Islet of Langerhans (tissue), 1 donor: ENCODE measurements at regions not wholly inside any gene's neighbourhood (a gene's known extent, or its start where the extent isn't known, plus 50 kb on each side); places are given as distances from the start of the nearest gene placed in this dataset.
"Not testable (repeated sequence)": the region's sequence is repeated elsewhere in the genome, so short reads cannot be mapped to it uniquely, and the experiment has no call there.

Experiments
- FAIRE-seq: peaks from one replicate; lab custom pipeline; 2011; peaks lifted over from hg19 to GRCh38; lab: Jason Lieb, UNC

DNA sequence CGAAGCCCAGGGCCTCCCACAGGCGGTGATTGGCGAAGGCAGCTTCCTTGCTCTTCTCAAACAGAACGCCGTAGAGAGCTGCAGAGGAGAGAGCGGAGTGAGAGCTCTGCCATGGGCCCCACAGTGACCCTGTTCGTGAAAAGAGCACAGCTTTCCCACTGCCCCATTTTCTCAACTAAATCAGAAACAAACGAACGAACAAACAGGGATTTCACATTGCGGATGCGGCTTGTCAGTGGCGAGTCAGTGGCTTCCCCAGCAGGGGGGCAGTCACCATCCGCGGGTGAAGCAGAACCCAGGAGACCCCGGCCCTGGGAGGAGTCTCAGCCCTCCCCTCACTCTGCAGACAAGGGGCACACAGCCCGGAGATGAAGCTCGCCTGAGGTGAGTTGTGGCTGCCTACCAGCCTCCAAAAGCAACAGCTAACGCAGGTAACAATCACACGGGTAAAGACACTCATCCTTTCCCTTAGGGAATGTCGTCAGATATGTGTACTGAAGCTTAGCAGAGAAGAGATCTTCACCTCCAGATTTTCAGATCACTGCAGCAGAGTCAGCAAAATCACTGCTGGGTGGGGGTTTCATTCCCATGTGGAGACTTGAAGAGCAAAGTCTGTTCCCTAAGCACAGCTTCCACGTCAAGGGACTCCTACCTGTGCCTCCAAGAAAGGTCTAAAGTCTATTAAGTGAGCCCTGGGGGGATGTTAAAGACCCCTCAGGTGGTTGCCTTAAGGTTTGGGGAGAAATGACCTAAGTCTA is 51.2 kb upstream of the GPR31 start:
- FAIRE-seq = no peak

DNA sequence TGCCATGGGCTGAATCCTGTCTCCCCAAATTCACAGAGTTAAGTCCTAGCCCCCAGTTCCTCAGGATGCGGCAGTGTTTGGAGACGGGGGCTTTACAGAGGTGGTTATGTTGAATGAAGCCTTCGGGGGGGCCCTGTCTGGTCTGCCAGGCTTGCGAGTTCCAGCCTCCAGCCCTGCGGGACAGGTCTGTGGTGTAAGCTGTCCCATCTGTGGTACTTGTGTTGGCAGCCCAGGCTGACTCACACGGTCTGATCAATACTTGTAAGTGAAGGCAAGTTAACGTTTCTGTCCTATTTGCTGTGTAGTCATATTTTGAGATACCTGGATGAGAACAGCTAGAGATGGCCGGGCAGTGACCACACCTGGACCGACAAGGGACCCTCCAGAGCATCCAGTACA is 51.8 kb upstream of the GPR31 start:
- FAIRE-seq = no peak

DNA sequence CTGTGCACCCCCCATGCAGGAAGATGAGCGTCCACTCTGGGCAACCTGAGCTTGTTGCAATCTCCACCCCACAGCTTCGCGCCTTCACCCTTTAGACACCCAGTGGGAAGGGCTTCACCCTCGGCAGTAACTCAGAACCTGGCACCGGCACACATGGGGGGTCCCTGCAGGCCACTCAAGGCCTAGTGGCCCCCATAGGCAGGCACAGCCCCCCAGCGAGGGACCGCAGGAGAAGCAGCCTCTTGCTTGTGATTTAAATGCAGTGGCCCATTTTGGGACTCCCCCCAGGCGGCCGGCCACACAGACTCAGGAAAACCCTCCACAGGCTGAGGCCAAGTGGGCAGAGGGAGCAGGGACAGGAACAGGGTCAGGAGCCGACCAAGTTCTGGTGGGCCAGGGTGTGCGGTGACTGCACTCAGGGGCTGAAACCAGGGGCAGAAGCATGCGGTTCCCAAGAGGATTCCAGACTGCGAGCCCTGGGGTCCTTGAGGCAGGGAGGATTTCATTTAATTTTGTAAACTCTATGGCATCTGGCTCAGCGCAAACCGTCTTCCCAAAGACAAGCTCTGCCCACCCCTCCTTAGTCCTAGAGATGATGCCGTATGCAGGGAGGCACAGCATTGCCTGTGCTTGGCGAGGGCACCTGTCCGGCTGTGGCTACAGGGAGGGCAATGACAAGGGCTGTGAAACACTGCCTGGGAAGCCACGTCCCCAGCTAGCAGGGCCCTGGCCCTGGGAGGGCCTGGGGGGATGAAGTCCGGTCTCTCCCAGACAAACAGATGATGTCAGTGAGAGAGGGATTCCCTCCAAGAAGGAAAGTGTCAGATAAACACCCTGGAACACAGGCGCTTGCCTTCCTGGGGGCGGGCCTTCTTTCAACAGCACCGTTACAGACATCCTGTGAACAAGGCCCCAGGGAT is 52.9 kb upstream of the GPR31 start:
- FAIRE-seq = no peak

DNA sequence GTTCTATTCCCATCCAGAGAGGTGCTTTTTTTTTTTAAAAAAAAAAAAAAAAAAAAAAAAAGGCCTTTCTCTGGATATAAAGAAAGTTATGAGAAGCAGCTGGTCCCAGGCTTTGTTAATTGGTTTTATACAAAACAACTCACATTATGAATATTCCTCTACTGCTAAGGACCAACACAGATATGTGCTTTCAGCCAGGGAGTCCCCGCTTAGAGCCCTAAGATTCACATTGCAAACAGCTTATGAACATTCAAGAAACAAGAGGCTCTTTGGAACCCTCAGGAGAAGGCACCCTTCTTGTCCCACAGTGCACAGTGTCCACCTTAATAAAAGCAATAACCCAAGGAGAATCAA is 53.5 kb upstream of the GPR31 start:
- FAIRE-seq = no peak

DNA sequence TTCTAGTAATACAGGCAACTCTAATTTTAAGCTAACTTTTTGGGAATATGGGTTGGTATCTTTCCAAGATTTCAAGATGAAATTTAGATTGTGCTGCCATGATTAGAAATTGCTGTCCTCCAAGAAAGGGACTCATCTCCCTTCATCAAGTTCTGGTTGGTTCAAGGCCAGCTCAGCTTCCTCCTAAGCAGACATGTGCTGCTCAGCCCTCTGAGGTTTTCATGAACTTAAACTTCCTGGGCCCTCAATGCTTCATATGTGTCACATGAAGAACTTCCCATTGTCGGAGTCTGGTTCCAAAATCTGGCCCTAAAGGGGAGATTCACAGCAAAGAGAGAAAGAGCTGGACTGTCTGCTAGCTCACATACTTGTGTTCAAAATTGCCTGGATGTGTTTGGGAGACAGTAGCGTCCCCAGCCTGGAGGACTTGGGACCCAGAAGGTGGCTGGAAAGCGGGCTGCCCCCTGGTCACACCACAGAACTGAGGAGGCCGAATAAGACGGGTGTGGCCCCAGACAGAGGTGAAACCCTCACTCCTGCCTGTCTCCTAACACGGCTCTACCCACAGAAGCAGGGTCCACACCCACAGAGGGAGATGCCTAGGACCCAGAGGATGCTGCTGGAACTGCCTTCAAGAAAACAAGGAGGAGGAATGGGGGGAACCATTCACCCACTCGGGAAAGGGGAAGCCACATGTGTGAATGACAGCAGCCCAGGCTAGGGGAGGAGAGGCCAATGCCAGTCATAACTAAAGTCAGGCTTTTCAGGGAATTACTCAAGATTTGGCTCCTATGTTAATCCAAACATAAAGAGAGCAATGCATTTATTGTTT is 54.3 kb upstream of the GPR31 start:
- FAIRE-seq = no peak

DNA sequence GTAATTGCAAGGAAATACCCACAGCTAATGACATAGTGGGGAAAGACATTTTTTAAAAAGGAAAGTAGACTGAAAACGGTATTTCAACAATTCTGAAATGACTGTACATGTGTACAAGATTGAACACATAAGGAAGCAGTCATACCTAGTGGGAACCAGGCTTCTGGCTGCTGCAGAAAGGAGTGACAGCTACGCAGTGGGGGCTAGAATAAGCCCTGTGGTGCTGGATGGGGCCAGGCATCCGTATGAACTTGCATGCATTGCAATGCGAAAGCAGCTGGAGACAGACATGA is 54.9 kb upstream of the GPR31 start:
- FAIRE-seq = no peak

DNA sequence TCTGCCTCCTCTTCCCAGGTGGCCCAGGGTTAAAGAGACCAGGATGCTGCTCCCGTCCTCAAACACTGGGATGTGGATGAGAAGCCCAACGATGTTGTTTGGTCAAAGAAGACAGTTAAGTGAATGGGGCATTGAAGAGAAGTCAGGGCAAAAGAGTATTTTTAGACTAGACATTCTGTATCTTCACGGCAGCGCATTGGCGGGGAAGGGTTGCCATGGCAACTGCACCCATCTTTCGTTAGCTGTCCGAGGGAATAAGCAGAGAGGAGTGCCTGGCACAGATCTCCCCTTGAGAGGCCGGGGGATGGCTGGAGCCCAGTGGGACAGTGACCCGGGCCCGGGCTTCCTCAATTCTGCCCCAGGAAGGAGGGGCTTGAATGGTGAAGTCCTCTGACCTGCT is 56.4 kb upstream of the GPR31 start:
- no peak for FAIRE-seq

DNA sequence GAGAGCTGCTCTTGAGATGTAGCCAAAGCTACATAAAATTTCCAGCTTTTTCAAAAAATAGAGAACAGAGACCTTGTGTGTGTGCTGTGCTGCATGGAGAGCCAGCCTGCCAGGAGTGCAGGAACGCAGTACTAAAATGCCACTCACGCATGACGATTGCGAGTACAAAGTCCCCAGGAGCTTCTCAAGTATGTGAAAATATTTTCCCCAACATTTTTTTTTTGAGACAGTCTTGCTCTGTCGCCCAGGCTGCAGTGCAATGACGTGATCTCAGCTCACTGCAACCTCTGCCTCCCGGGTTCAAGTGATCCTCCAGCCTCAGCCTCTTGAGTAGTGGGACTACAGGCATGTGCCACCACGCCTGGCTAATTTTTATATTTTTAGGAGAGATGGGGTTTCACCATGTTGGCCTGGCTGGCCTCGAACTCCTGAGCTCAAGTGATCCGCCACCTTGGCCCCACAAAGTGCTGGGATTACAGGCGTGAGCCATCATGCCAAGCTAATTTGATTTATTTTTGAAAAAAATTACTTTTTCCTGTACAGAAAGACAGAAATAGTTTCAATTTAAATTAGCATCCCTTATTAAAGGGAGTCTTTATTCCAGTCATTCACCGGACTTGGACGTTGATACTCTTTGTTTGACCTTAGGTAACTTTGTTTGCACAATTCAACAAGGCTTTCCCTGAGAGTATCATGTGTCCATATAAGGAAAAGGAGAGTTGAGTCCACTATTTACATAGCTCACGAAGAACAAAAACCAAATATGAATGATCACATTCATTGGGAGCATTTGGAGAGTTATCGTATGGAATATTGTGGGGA is 57.9 kb upstream of the GPR31 start:
- peak; percentile 93 for FAIRE-seq

DNA sequence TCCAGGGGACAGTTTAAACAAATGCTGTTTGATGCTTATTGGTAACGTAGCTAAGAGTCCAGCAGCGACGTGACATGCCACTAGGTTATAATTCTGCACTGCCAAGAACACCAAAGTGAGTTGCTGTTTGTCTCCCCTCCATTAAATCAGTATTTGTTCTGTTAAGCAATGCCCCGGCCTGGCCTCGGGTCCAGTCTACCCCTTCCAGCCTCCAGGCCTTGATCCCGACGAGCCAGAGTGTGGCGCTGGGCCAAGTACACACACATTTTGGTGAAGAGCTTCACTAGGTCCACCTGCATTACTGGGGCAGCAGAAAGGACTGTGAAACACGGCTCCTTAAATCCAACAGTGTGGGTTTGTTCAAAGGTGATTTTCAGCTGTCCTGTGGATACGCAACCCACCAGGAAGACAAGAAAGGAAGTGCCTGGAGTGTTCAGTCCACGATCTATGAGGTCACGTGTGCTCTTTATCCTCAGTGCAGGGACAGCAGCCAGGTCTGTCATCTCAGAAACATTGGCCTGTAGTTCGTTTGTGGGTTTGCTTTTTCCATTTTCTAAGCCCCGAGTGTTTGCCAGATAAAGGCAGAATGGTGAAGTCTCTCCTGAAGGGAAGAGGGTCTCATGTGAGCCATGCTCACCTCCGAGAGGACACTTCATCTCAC is 58.7 kb upstream of the GPR31 start:
- not testable (repeated sequence) for FAIRE-seq

DNA sequence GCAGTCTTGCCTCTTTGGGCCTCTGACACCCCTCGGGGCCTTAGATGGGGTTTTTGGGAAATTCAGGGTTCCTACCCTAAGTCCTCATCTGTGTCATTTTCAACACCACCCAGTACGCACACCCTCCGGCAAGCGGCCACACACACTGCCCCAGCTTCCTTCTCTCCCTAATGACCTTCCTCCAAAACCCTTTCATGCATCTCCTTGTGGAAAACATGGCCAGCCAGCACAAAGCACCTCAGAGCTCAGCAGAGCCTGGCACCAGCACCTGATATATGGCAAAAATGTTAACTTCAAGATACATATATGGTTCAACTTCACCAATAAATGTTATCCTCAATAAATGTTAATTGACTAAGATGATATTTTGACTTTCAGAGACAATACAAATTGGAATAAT is 59.3 kb upstream of the GPR31 start:
- not testable (repeated sequence) for FAIRE-seq

DNA sequence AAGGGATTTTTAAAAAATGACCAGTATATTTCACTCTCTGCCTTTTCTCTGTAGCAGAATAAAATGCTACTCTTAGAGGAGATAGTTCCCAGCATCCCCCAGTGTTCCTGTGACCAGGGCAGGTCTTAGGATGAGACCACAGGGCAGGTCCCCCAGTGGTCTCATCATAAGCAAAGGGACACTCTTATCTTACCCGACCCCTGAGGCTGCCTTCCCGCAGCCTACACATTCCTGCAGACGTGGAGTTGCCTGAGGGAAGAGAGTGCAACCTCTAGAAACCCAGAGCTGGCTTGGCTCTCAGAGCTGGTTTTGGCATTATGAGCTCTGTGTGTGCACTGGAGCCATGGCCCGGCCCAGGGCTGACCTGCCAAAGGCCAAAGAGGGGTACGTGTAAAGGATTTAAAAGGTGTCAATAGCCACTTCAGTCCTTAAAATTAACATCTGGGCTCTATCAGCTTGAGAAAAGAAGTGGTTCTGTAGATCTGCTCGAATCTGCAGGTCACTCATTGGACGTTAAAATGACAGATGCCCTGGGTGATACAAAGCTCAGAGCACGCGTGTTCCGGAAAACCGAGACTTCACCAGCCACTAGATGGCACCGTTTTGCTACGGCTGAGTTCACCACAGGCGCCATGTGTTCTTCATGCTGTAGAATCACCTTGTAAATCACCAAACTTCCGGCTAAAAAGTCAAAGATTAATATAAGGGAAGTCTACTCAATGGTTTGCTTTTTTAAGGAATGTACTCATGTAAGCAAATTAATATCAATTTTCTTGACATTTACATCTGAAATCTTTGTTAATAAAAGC is 60.4 kb upstream of the GPR31 start:
- FAIRE-seq = peak; percentile 98

DNA sequence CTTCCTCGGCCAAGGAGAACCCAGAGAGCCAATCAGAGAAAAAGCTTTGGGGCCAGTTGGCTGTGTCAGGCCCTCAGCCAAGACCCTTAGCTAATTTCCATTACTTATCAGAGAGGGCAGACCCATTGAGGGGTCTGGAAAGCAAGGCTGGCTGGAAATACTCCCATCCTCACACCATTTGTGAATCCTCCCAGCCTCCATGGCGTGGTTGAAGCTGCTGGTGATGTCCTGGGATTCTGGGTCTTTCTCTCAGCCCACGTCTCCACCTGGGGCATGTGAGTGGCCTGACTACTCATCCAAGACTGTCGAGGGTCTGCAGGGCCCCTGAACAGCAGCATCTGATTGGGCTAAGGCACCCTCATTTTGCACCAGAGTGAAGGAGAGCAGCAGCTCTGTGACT is 61.3 kb upstream of the GPR31 start:
- not testable (repeated sequence) for FAIRE-seq

DNA sequence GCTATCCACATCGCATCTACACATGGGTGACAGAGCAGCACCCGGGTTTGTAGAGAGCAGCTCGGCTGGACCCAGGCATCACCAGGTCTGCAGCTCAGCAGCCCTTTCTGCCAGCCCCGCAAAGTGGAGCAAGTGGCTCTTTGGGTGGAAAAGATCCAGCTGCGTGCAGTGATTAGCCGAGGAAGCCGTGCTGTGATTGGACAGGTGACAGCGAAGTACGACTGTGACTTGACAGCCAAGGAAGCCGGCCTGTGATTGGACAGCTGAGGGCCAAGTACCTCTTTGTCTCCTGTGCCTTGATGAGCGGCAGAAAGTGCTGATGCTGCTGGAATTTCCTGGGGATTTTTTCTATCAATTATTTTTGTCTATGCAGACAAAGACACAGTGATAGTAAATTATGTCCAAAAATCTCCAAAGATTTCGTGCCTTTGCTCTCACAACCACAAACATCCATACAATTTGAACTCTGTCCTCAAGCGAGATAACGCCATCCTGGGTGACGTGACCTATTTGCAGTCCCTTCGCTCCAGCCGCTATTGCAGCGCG is 62.3 kb upstream of the GPR31 start:
- FAIRE-seq = no peak

DNA sequence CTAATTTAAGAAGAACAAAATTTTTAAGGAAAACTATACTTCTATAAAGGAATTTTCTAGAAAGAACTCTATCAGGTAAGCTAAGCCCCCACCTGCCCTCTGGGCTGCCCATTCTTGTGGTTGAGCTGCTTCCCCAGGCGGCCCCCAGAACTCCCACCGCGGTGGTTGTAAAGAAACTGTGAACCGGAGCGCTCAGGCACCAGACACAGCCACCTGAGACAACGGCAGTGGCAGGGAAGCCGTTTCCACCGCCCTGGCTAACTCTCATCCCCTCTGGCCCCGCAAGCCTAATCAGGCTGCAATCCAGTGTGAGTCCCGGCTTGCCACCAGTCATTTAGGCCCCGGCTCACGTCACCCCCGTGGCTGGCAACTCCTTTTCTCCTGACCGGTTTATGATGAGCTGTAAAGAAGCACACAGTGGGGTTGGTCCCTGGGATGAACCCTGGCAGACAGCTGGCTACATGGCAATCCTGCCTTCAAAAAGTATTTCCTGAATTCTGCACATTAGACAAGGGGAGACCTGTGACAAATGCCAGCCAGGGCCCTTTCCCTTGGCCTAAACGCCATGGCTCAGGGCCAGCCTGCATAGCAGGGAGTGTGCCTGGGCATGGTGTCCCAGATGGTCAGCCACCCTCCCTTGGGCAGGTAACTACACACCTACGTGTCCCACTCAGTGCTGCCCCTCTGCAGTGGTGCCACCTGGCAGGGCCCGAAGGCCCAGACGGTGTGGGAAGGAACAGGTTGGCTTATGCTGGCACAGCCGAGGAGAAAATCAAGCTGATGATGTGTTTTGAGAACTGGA is 63.8 kb upstream of the GPR31 start:
- no peak for FAIRE-seq

DNA sequence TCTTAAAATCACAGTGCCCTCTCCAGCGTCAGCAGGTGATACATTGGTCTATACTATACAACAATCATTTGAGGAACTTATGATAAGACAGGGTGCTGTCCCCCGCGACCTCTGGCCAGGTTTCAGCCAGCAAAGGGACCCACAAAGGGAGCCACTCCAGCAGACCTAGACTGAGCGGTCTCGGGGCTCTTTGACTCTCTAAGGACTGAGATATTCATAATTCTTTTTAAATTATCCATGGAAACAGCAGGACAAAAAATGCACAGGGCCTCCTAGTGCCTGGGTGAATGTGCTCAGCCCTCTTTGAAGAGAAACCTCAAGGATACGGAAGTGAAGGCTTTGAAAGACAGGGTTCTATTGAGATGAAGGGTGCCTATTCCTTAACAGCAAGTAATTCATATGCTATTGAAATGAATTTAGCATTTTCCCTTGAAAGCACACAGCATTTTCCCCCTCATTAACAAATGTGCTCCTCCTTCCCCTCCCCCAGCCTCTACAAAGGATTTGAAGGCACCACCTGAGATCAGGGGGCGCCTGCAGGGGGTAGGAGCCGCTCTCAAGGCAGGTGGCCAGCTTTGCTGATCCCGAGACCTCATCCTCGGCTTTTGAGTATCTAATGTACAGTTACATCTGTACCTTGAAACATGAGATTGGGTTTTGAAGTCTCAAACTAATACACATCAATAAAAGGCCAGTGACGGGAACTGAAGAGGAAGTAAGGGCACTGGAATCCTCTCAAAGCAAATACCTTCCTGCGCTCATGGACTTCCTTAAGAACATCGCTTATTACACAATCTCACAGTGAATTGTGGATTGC is 65.3 kb upstream of the UNC93A start:
- FAIRE-seq = peak; percentile 17

DNA sequence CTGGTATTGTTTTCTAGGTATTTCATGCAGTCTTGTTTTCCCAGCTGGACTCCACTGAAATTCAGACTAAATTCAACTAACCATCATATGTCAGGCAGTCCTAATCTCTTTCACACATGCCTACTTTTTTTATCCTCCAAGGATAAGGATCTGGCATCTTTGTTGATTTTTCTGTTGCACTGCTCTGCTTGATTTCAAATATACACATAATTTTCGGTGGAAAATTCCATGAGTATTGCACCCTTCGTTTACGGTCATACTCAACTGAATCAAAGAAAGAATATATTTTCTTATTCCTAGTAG is 64.8 kb upstream of the UNC93A start:
- FAIRE-seq = no peak

DNA sequence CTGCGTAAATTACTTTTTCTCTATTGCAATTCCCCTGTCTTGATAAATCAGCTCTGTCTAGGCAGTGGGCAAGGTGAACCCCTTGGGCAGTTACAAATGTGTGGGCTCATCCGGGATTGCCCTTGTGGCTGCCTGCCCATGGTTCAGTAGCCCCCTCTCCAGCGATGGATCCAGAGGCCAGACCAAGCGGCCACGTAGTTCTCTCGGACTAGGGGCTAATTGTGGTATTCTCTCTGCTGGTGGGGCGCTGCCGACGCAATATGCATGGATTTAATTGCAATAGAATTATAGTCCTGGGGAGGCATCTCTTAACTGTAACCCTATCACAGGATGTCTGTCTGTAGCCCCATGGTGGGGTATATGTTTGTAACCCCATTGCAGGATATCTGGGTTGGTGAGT is 64.3 kb upstream of the UNC93A start:
- no peak for FAIRE-seq

DNA sequence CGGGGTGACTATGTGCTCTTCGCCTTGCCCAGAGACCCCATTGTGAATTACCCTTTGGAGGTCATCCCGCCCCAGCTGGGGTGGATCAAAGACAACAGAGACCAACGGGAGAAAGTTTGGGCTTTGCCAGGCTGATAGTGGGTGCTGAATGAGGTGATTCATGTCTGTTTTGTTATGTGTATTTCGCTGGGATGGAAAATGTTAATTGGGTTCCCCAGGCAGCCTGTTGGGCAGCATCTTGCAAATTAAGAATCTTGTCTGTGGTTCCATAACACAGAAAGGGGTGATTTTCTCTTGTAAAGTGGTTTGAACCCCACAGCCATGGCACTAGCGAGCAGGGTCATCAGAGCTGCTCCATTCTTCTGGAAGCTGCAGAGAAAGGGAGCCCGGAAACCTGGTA is 63.1 kb upstream of the UNC93A start:
- FAIRE-seq = no peak

DNA sequence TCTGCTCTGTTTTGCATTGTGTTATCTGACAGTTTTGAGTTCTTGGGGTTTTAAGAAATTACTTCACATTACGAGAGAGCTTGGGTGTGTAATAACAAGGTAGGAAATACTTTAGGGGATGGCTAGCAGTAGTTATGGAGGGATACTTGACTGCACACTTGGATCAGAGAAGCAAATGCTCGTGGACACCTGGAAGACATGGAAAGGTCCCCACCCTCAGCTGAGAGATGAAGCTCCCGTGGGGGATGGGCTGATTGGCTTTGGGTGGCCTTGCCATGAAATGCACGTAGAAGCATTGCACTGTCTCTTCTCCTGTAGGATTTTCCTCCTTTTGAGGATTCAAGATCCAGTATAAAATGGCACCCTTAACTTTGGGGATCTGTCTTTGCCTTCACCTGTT is 61.5 kb upstream of the UNC93A start:
- no peak for FAIRE-seq
